ENCODE measurements at regions not wholly inside any gene's neighbourhood (a gene's known extent, or its start where the extent isn't known, plus 50 kb on each side); places are given as distances from the start of the nearest gene placed in this dataset.

- dilution Hi-C loops (cut with MboI; ENCODE audit: extremely low pct_ligation_motif_present, low sequenced_read_pairs) = no loop called here
These were observed 123.9 kb upstream of the GRM7 start for GRCh38 chr3:6736836-6737629.

More at GRCh38 chr3:6736836-6737629, 123.9 kb upstream of the GRM7 start:
- POLR2A ChIA-PET = no interaction called here
- no TSS peak for BruUV-seq (replicated peaks)
- CTCF ChIA-PET = no interaction called here
- TF ChIP-seq FOS (IDR thresholded peaks at IDR 0.05; ENCODE audit: borderline replicate concordance, insufficient read depth, low read length) (no peak), CTCF (IDR thresholded peaks at IDR 0.05; ENCODE audit: extremely low read depth in 1 of 2, insufficient read depth in 1 of 2, low read depth in 1 of 2, low read length in 2 of 2) (no peak), EZH2 (IDR thresholded peaks at IDR 0.05; ENCODE audit: borderline replicate concordance, low read depth, low read length, severe bottlenecking) (no peak), POLR2A (IDR thresholded peaks at IDR 0.05; ENCODE audit: low read depth, low read length) (no peak), JUN (IDR thresholded peaks at IDR 0.05; ENCODE audit: borderline replicate concordance, insufficient read depth, insufficient read length, low read depth) (no peak), MYC (IDR thresholded peaks at IDR 0.05; ENCODE audit: low read depth, low read length) (no peak)
- H4K20me1 ChIP-seq (replicated peaks; ENCODE audit: control insufficient read depth, extremely low read depth, insufficient read depth, low read length) = no peaks in the 10 kb centered on the region
- no peaks in the 10 kb centered on the region for H3K27me3 ChIP-seq (ENCODE audit: control insufficient read depth in 2 of 2, insufficient read depth in 2 of 2, low read length in 2 of 2)
- DNase-seq (ENCODE audit: low read depth, low spot score) (no peak), FAIRE-seq (no peak)
- H3K4me1 ChIP-seq (ENCODE audit: control insufficient read depth, extremely low read depth, insufficient read depth, low read length) = no peaks in the 10 kb centered on the region
- no peak overlapping the region for H3K4me3 ChIP-seq (replicated peaks in 1 of 3; ENCODE audit: insufficient read depth in 1 of 3, low read depth in 1 of 3, low read length in 3 of 3)
- no peak overlapping the region for H3K27ac ChIP-seq (ENCODE audit: insufficient read depth, low read depth, low read length)
- no peak overlapping the region for H3K4me2 ChIP-seq (ENCODE audit: insufficient read depth, low read length)
- H2AFZ ChIP-seq (ENCODE audit: low read depth, low read length) = no peak overlapping the region
- peaks cover 2% of the 10 kb centered on the region for H3K9me3 ChIP-seq (replicated peaks; ENCODE audit: control insufficient read depth, insufficient read depth, low read length)
- intact Hi-C loops (cut with micrococcal nuclease) = no loop called here
- H3K36me3 ChIP-seq (ENCODE audit: control insufficient read depth in 2 of 2, extremely low read depth in 1 of 2, insufficient read depth in 2 of 2, low read length in 2 of 2) = no peaks in the 10 kb centered on the region
- no peaks in the 10 kb centered on the region for H3K9me1 ChIP-seq (replicated peaks; ENCODE audit: control insufficient read depth, extremely low read depth, insufficient read depth, low read length)
- H3K79me2 ChIP-seq (ENCODE audit: control insufficient read depth, insufficient read depth, low read length) = no peaks in the 10 kb centered on the region
- H3K9ac ChIP-seq (replicated peaks; ENCODE audit: extremely low read depth, insufficient read depth, low read length) = no peak overlapping the region

All from endothelial cell of umbilical vein (primary cell).